MM.1S (cell line): ENCODE measurements at regions not wholly inside any gene's neighbourhood (a gene's known extent, or its start where the extent isn't known, plus 50 kb on each side); places are given as distances from the start of the nearest gene placed in this dataset.

Experiments
- EZH2 ChIP-seq: fragments of 300-600 bp; sonication (generic); optimal IDR thresholded peaks from 2 replicates; pipeline ENCODE3; 2017; ENCODE audit warnings: low read depth, mild to moderate bottlenecking, antibody characterized with exemption, low read length, mixed read lengths
- EZH2phosphoT487 ChIP-seq: fragments of 300-600 bp; sonication (generic); IDR thresholded peaks from 2 replicates; pipeline ENCODE4 v1.6.1; 2018; ENCODE audit warnings: antibody characterized with exemption, low read length
- TF ChIP-seq, protein P1 (sequence below): fragments of 300-600 bp; sonication (generic); IDR thresholded peaks from 2 replicates; pipeline ENCODE4 v1.5.1; 2016; ENCODE audit warnings: antibody characterized with exemption, low read length, mixed read lengths

DNA sequence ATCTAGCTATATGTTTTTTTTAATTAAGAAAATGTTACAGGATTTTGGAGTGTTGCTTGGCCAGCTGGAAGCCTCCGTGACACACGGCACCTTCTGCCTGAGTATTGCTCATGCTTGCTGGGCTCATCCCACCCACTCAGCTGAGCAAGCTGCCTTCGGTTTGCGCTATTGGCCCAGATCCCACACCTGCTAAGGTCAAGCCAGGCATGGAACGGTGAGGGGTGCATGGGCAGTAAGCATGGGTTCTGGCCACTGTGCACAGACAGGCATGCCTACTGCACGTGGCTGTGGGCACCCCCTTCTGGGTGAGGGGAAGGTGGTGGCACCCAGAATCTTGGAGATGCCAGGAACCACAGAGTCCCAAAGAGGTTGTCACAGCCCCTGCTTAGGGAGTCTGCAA is 1178.4 kb upstream of the PCDH7 start:
- TF ChIP-seq, protein P1, sequence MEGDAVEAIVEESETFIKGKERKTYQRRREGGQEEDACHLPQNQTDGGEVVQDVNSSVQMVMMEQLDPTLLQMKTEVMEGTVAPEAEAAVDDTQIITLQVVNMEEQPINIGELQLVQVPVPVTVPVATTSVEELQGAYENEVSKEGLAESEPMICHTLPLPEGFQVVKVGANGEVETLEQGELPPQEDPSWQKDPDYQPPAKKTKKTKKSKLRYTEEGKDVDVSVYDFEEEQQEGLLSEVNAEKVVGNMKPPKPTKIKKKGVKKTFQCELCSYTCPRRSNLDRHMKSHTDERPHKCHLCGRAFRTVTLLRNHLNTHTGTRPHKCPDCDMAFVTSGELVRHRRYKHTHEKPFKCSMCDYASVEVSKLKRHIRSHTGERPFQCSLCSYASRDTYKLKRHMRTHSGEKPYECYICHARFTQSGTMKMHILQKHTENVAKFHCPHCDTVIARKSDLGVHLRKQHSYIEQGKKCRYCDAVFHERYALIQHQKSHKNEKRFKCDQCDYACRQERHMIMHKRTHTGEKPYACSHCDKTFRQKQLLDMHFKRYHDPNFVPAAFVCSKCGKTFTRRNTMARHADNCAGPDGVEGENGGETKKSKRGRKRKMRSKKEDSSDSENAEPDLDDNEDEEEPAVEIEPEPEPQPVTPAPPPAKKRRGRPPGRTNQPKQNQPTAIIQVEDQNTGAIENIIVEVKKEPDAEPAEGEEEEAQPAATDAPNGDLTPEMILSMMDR, result no peak
- no peak for TF ChIP-seq EZH2phosphoT487
- no peak for TF ChIP-seq EZH2
